AG10803 (cell line): ENCODE measurements at regions not wholly inside any gene's neighbourhood (a gene's known extent, or its start where the extent isn't known, plus 50 kb on each side); places are given as distances from the start of the nearest gene placed in this dataset.
A peak's percentile ranks its signal among the peaks of the same experiment; 100 is the strongest.

Experiments
- DNase-seq: peaks from one replicate; pipeline ENCODE4 v3.0.0; 2010; ENCODE audit warnings: low read depth
- H3K4me3 ChIP-seq: 2 replicates; pipeline ENCODE4 v1.5.1; 2011; ENCODE audit warnings: mild to moderate bottlenecking, low read length, control low read depth
- TF ChIP-seq, protein P1 (sequence below): conservative IDR thresholded peaks from 2 replicates; pipeline ENCODE4 v1.5.1; 2011; ENCODE audit warnings: mild to moderate bottlenecking, low read length, control low read depth, inconsistent platforms

DNA sequence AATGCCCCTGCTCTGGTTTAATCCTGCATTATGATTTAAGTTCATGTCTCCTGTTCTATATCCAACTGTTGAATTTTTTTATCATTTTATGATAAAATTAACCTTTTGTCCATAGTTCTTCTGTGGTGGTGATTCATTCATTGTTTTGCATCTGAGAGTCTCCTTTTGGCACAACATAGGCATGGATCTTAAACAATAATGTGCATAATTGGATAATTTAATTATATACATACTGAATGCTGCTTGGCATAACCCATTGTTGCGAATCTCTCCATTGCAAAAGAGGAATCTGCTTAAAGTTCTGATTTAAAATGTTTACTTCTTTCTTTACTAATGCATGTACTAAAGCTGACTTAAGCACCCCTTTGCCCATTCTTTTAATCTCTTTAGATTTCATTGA is 2788.4 kb downstream of the PCDH9 start:
- no peak overlapping the region for H3K4me3 ChIP-seq
- TF ChIP-seq, protein P1, sequence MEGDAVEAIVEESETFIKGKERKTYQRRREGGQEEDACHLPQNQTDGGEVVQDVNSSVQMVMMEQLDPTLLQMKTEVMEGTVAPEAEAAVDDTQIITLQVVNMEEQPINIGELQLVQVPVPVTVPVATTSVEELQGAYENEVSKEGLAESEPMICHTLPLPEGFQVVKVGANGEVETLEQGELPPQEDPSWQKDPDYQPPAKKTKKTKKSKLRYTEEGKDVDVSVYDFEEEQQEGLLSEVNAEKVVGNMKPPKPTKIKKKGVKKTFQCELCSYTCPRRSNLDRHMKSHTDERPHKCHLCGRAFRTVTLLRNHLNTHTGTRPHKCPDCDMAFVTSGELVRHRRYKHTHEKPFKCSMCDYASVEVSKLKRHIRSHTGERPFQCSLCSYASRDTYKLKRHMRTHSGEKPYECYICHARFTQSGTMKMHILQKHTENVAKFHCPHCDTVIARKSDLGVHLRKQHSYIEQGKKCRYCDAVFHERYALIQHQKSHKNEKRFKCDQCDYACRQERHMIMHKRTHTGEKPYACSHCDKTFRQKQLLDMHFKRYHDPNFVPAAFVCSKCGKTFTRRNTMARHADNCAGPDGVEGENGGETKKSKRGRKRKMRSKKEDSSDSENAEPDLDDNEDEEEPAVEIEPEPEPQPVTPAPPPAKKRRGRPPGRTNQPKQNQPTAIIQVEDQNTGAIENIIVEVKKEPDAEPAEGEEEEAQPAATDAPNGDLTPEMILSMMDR = no peak

DNA sequence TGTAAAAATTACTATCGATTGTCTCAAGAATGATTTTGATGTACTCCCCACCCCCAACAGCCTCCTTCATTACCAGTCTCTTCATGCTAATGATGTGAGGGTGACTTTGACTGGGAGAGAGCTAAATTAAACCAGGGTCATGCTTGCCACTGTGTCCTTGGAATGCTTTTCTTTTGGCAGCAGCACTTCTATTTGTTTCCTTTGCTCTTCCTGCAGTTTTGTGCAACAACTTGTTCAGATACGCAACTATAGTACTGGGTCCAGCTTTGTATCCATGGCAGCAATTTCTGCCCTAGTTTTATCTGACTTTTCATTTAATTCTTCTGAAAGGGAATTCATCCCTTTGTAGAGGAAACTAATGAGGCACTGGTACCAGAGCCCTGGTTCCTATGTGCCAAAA is 2792.1 kb downstream of the PCDH9 start:
- no peak for DNase-seq
- TF ChIP-seq, protein P1 = no peak
- no peak overlapping the region for H3K4me3 ChIP-seq

More for the DNA sequence above, 2788.4 kb downstream of the PCDH9 start:
- no peak for DNase-seq

DNA sequence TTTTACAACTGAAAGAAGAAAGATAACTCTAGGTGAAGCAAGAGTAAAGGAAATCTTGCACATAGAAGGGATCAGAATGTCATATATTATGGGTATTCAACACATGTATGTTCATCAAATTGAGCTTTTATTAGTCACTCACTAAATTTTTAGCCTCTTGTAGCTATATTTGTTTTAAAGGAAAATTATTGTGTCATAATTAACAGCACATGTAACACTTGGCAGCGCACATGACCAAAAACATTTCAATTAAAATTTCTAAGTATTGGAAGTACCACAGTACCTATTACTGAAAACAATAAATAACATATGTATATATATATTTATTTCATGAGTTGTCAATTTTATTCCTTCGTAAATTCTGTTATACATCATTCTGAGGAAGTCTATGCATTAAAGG is 2800.4 kb downstream of the PCDH9 start:
- TF ChIP-seq, protein P1 = no peak
- peak; percentile 7 for DNase-seq

DNA sequence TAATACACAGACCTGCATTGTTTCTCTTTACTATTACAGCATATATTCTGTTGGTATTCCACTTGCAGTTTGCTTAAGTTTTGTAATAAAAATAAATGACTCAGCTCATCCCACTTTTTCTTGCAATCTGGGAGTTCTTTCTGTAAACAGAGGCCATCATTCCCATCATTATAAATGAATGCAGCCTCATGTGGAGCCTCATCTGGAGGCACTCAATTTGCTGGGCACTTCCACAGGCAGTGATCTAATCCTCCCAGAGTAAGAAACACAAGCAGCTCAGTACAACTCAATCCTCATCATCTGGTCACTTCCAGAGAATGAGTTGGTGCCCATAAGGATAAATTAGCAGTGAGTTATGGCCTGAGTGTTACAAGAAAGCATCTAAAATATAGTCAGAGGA is 2801.9 kb downstream of the PCDH9 start:
- TF ChIP-seq, protein P1 = no peak
- peak; percentile 37 for DNase-seq
- H3K4me3 ChIP-seq = no peak overlapping the region

More for the DNA sequence above, 2800.4 kb downstream of the PCDH9 start:
- H3K4me3 ChIP-seq = no peak overlapping the region

DNA sequence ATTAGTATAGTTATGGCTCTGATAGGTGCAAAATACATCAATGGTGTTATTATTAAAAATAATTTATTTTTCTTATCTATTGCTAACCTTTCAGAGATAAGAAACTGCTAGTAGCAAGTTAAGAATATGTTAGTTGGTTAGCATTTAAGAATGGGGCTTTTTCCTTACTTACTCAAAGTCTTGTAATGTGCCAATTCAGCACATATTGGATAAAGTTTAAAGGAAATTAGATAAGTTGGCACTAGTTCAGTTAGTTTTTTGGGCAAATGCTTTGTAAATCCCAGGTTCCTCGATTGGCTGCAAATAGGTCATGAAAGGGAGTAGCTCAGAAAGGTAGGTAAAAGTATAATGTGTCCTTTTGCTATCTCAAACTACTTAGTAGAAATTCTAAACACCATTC is 2806.7 kb downstream of the PCDH9 start:
- TF ChIP-seq, protein P1 = no peak
- no peak for DNase-seq
- H3K4me3 ChIP-seq = no peak overlapping the region

DNA sequence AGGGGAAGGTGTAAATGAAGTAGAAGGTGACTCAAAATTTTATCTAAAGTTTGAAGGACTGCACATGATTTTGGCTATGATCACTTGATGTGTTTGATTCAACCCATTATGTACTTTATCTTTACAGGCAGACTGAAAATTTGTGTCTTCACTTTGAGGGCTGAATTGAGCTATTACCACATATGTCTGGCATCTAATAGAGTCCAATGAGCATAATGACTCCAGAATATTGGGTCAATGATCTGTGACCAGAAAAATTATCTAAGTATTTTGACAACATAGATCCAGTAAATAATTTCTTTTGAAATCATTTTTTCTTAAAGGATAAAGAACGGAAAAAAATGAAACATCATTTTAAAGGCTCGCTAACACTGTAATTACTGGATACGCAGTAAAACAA is 2810.0 kb downstream of the PCDH9 start:
- H3K4me3 ChIP-seq = no peak overlapping the region
- DNase-seq = no peak
- TF ChIP-seq, protein P1 = no peak

DNA sequence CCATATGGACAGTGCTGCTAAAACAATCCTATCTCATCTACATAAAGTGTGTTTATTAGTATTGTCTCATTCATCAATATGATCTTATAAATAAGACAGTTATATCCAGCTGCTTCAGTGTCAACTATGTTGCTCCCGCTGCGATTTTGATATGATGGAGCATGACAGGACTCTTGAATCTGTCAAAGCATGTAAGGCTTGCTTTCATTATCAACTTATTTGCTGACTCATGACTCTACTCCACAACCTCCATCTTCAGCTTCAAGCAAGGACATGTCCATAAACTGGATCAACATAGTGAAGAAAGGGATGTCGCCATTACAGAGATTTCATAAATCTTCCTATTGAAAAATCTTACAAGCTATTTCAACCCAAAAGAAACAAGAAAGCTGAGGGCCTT is 2812.6 kb downstream of the PCDH9 start:
- H3K4me3 ChIP-seq = no peak overlapping the region
- DNase-seq = no peak
- TF ChIP-seq, protein P1 = no peak
